Colonic mucosa (tissue), 4 donors: ENCODE measurements at regions not wholly inside any gene's neighbourhood (a gene's known extent, or its start where the extent isn't known, plus 50 kb on each side); places are given as distances from the start of the nearest gene placed in this dataset.

Experiments used
- DNase-seq: peaks from one replicate; pipeline ENCODE4 v3.0.0-alpha.2; 2020
- H3K27ac ChIP-seq: fragments of 200-600 bp; one replicate; pipeline ENCODE4 v1.8.0; 2021
- H3K27me3 ChIP-seq: fragments of 200-600 bp; one replicate; pipeline ENCODE4 v1.8.0; 2021
- H3K36me3 ChIP-seq: fragments of 200-600 bp; one replicate; pipeline ENCODE4 v1.8.0; 2021
- H3K4me1 ChIP-seq: fragments of 200-600 bp; one replicate; pipeline ENCODE4 v1.8.0; 2021; ENCODE audit warnings: mild to moderate bottlenecking
- H3K4me3 ChIP-seq: fragments of 200-600 bp; one replicate; pipeline ENCODE4 v1.8.0; 2021
- H3K9ac ChIP-seq, 2 donors: one replicate each; pipeline ENCODE4 v1.7.0; 2013; ENCODE audit warnings: control low read depth in 2 of 2, low read depth in 2 of 2, low read length in 2 of 2
- H3K9me3 ChIP-seq: fragments of 200-600 bp; one replicate; pipeline ENCODE4 v1.8.0; 2021
- intact Hi-C: fragments of 100-400 bp; cut with DNase I; formaldehyde crosslinking; loops from one replicate; pipeline ENCODE4 v1.14.1; 2022
- TF ChIP-seq, protein P1 (sequence below): fragments of 200-600 bp; IDR thresholded peaks from one replicate; pipeline ENCODE4 v1.8.0; 2022; ENCODE audit warnings: antibody characterized with exemption, mild to moderate bottlenecking
- donor health status: healthy.
- donor health status: DM: no; HTN: no; CAD: no.
- donor health status: DM: no; HTN: no; CAD: no.

DNA sequence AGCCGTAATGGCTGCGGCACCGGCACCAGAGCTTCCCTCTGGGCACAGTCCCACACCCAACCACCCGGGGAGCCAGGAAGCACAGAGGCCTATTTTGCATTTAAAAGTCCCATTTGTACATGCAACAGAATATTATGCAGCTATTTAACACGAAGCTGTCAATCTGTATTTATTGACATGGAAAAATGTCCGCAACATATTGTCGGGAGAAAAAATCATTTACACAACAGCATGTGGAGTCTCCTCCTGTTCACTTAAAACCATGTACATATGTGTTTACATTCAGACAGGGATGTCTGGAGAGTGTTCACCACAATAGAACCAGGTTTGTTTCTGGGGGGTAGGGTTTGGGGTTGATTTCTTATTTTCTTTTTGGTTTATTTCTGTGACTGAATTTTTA is 63.4 kb upstream of the GRIK3 start:
- H3K4me1 ChIP-seq = no peaks in the 10 kb centered on the region
- TF ChIP-seq, protein P1, sequence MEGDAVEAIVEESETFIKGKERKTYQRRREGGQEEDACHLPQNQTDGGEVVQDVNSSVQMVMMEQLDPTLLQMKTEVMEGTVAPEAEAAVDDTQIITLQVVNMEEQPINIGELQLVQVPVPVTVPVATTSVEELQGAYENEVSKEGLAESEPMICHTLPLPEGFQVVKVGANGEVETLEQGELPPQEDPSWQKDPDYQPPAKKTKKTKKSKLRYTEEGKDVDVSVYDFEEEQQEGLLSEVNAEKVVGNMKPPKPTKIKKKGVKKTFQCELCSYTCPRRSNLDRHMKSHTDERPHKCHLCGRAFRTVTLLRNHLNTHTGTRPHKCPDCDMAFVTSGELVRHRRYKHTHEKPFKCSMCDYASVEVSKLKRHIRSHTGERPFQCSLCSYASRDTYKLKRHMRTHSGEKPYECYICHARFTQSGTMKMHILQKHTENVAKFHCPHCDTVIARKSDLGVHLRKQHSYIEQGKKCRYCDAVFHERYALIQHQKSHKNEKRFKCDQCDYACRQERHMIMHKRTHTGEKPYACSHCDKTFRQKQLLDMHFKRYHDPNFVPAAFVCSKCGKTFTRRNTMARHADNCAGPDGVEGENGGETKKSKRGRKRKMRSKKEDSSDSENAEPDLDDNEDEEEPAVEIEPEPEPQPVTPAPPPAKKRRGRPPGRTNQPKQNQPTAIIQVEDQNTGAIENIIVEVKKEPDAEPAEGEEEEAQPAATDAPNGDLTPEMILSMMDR = no peak
- H3K9ac ChIP-seq = no peak overlapping the region
- no peaks in the 10 kb centered on the region for H3K27me3 ChIP-seq
- no peak overlapping the region for H3K4me3 ChIP-seq
- no peak for DNase-seq
- H3K9me3 ChIP-seq = no peaks in the 10 kb centered on the region
- H3K27ac ChIP-seq = no peak overlapping the region
- no peaks in the 10 kb centered on the region for H3K36me3 ChIP-seq
- intact Hi-C loops = no loop called here

DNA sequence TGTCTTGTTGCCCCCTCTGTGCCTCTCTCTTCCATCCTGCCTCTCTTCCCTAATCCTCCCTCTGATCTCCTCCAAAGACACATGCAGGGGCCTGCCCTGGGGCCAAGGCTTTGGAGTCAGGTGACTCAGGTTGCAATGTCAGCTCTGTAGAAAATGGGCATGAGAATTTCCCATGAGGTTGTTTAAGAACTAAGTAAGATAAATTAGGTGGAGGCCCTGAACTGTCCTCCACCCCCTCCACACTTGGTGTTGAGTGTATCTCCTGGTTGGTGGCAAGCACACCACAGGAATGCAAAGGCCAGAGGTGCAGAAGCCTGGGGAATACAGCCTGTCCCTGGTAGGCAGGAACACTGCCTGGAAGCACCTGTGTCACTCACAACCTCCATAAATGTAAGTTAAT is 63.9 kb upstream of the GRIK3 start:
- TF ChIP-seq, protein P1 = no peak
- Histone ChIP-seq H3K36me3 (no peaks in the 10 kb centered on the region), H3K4me1 (no peaks in the 10 kb centered on the region), H3K4me3 (no peak overlapping the region), H3K9me3 (no peaks in the 10 kb centered on the region), H3K27ac (no peak overlapping the region), H3K9ac (no peak overlapping the region), H3K27me3 (no peaks in the 10 kb centered on the region)
- intact Hi-C loops = no loop called here
- DNase-seq = no peak

DNA sequence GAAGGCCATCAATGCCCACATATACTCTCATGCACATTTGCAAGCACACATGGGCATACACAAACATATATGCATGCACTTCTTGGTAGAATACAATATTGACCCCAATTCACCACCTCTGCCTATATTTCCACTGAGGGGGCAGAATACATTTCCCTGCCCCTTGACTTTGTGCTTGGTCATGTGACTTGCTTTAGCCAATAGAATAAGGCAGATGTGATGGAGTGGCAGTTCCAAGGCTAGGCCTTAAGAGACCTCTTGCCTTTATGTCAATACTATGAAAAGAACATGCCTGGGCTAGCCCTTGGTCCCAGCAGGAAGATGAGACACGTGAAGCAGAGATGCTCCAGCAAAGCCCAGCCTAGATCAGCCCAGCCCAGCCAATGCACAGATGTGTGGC is 66.0 kb upstream of the GRIK3 start:
- TF ChIP-seq, protein P1 = no peak
- intact Hi-C loops = no loop called here
- no peaks in the 10 kb centered on the region for H3K4me1 ChIP-seq
- no peak overlapping the region for H3K27ac ChIP-seq
- H3K27me3 ChIP-seq = no peaks in the 10 kb centered on the region
- no peak overlapping the region for H3K9ac ChIP-seq
- H3K36me3 ChIP-seq = no peaks in the 10 kb centered on the region
- H3K4me3 ChIP-seq = no peak overlapping the region
- no peaks in the 10 kb centered on the region for H3K9me3 ChIP-seq
- no peak for DNase-seq

DNA sequence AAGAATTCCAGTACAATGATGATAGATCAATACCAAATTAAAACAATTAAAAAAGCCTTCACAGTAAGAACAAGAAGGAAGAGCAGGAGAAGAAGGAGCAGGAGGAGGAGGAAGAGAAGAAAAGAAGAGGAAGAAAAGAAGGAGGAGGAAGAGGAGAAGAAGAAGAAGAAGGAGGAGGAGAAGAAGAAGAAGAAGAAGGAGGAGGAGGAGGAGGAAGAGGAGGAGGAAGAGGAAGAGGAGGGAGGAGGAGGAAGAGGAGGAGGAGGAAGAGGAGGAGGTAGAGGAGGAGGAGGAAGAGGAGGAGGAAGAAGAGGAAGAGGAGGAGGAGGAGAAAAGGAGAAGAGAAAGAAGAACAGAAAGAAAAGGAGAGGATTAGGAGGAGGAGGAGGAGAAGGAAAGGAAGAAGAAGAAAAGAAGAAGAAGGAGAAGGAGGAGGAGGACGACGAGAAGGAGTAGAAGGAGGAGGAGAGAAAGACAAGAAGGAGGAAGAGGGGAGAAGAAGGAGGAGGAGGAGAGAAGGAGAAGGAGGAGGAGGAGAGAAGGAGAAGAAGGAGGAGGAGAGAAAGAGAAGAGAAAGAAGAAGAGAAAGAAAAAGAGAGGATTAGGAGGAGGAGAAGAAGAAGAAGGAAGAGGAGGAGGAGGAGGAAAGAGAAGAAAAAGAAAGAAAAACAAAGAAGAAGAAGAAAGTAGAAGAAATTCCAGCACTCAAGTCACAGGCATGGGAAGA is 68.5 kb upstream of the GRIK3 start:
- H3K9me3 ChIP-seq = no peaks in the 10 kb centered on the region
- no peak overlapping the region for H3K27ac ChIP-seq
- TF ChIP-seq, protein P1 = no peak
- no peak overlapping the region for H3K9ac ChIP-seq
- H3K4me1 ChIP-seq = no peaks in the 10 kb centered on the region
- H3K4me3 ChIP-seq = no peak overlapping the region
- H3K27me3 ChIP-seq = no peaks in the 10 kb centered on the region
- DNase-seq = no peak
- intact Hi-C loops = no loop called here
- H3K36me3 ChIP-seq = no peaks in the 10 kb centered on the region

DNA sequence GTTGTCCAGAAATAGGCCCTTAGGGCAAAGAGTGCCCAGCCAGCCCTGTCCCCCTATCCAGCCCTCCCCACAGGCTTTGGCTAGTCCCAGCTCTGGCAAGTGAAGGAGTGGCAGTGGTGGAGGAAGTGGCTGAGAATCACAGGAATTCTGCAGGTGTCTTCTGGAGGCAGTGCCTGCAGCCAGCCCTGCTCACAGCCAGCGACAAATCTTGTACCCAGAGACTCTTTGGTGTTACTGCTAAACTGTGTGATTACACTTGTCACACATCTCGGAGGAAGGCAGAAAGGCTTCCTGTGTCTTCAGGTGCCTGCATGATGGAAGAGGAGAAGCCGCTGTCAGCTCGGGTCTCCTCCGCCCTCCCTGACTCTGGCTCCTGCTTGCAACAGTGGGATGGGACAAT is 71.6 kb upstream of the GRIK3 start:
- TF ChIP-seq, protein P1 = no peak
- Histone ChIP-seq H3K27ac (no peak overlapping the region), H3K4me1 (no peaks in the 10 kb centered on the region), H3K9me3 (no peaks in the 10 kb centered on the region), H3K4me3 (no peak overlapping the region), H3K9ac (no peak overlapping the region), H3K27me3 (no peaks in the 10 kb centered on the region), H3K36me3 (no peaks in the 10 kb centered on the region)
- DNase-seq = no peak
- intact Hi-C loops = no loop called here
